OCI-LY7 (cell line): ENCODE measurements at regions not wholly inside any gene's neighbourhood (a gene's known extent, or its start where the extent isn't known, plus 50 kb on each side); places are given as distances from the start of the nearest gene placed in this dataset.

Source experiments
- BruUV-seq: library from RNA; stranded (reverse); fragments of 400-500 nt; replicated peaks from 2 replicates; lab custom pipeline; 2021; lab: Mats Ljungman, UMichigan
- CTCF ChIA-PET: fragments of 300-600 bp; sonication (Branson Sonifier 250); formaldehyde crosslinking; loops from one replicate; lab custom pipeline; 2022; ENCODE audit warnings: antibody characterized with exemption; ENCODE audit not compliant: unreplicated experiment; lab: Charles Lee
- POLR2A ChIA-PET: fragments of 300-600 bp; sonication (Branson Sonifier 250); formaldehyde crosslinking; loops from one replicate; lab custom pipeline; 2022; ENCODE audit warnings: antibody characterized with exemption; lab: Charles Lee
- DNase-seq: peaks from one replicate; pipeline ENCODE4 v3.0.0-alpha.2; 2015; ENCODE audit warnings: low spot score
- H2AFZ ChIP-seq: fragments of 200-600 bp; sonication (generic), shearing (Covaris generic); 2 replicates; pipeline ENCODE4 v1.6.1; 2014; ENCODE audit warnings: mild to moderate bottlenecking, antibody characterized with exemption, low read length, moderate library complexity
- H3K27ac ChIP-seq: fragments of 200-600 bp; sonication (generic); 2 replicates; pipeline ENCODE4 v1.5.1; 2014; ENCODE audit warnings: mixed run types, low read depth, mild to moderate bottlenecking, moderate library complexity, low read length, inconsistent platforms; ENCODE audit not compliant: poor library complexity, severe bottlenecking
- H3K36me3 ChIP-seq: fragments of 200-600 bp; sonication (generic); 2 replicates; pipeline ENCODE4 v1.6.1; 2014; ENCODE audit warnings: mild to moderate bottlenecking, antibody characterized with exemption, low read length, moderate library complexity, mixed read lengths; ENCODE audit not compliant: insufficient read depth
- H3K4me1 ChIP-seq: fragments of 200-600 bp; sonication (generic); 2 replicates; pipeline ENCODE4 v1.5.1; 2014; ENCODE audit warnings: mild to moderate bottlenecking, low read length; ENCODE audit not compliant: insufficient read depth, poor library complexity, severe bottlenecking
- H3K4me2 ChIP-seq: fragments of 200-600 bp; sonication (generic); 2 replicates; pipeline ENCODE4 v1.6.1; 2014; ENCODE audit warnings: mild to moderate bottlenecking, low read length
- H3K4me3 ChIP-seq: fragments of 200-600 bp; sonication (generic); 2 replicates; pipeline ENCODE4 v1.5.1; 2014; ENCODE audit warnings: mild to moderate bottlenecking, low read depth, low read length; ENCODE audit not compliant: poor library complexity, severe bottlenecking
- H3K79me2 ChIP-seq: fragments of 200-600 bp; sonication (generic); 2 replicates; pipeline ENCODE4 v1.6.1; 2016; ENCODE audit warnings: low read depth, mild to moderate bottlenecking, low read length, moderate library complexity, mixed read lengths; ENCODE audit not compliant: insufficient read depth
- H3K9me2 ChIP-seq: fragments of 200-600 bp; sonication (generic); 2 replicates; pipeline ENCODE4 v1.6.1; 2016; ENCODE audit warnings: mild to moderate bottlenecking, low read length, mixed read lengths; ENCODE audit not compliant: insufficient read depth
- H3K9me3 ChIP-seq: fragments of 200-600 bp; sonication (generic); 2 replicates; pipeline ENCODE4 v1.6.1; 2014; ENCODE audit warnings: mild to moderate bottlenecking, mixed run types, low read length, mixed read lengths
- H4K20me1 ChIP-seq: fragments of 200-600 bp; sonication (generic); 2 replicates; pipeline ENCODE4 v1.6.1; 2014; ENCODE audit warnings: mild to moderate bottlenecking, antibody characterized with exemption, low read length, moderate library complexity, mixed read lengths; ENCODE audit not compliant: insufficient read depth
- EZH2phosphoT487 ChIP-seq: fragments of 200-600 bp; sonication (generic); IDR thresholded peaks from 2 replicates; pipeline ENCODE4 v1.6.1; 2018; ENCODE audit warnings: low read depth, borderline replicate concordance, mild to moderate bottlenecking, mixed run types, antibody characterized with exemption, low read length, moderate library complexity, mixed read lengths
- intact Hi-C: fragments of 100-400 bp; cut with micrococcal nuclease; formaldehyde crosslinking; loops from one replicate; pipeline ENCODE4 v1.10.0; 2022; ENCODE audit not compliant: unreplicated experiment
- TF ChIP-seq, protein P1 (sequence below): fragments of 200-600 bp; sonication (generic); conservative IDR thresholded peaks from 2 replicates; pipeline ENCODE4 v1.5.1; 2014; ENCODE audit warnings: mild to moderate bottlenecking, antibody characterized with exemption, low read length, moderate library complexity, mixed read lengths

DNA sequence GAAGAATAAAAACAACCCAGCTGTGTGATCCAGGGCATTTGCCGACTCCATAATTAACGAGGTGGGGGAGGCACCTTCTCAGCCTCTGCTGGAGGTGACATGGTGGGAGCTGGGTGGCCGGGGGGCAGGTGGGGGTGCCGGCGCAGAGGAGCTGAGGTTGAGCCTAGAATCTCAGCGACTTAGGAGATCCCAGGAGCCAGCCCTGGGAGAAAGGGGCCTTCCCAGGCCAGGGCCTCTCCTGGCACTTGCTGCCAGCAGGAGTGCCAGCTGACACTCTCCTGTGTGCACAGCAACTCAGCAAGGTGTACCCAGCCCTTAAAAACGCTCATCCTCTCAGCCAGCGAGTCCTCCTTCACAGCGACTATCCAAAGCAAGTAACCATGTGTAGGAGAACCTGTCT is 62.8 kb upstream of the FCN1 start:
- H3K79me2 ChIP-seq, result no peaks in the 10 kb centered on the region
- H3K4me2 ChIP-seq, result no peak overlapping the region
- ChIA-PET POLR2A (no interaction called here), CTCF (no interaction called here)
- no peaks in the 10 kb centered on the region for H4K20me1 ChIP-seq
- TF ChIP-seq, protein P1, sequence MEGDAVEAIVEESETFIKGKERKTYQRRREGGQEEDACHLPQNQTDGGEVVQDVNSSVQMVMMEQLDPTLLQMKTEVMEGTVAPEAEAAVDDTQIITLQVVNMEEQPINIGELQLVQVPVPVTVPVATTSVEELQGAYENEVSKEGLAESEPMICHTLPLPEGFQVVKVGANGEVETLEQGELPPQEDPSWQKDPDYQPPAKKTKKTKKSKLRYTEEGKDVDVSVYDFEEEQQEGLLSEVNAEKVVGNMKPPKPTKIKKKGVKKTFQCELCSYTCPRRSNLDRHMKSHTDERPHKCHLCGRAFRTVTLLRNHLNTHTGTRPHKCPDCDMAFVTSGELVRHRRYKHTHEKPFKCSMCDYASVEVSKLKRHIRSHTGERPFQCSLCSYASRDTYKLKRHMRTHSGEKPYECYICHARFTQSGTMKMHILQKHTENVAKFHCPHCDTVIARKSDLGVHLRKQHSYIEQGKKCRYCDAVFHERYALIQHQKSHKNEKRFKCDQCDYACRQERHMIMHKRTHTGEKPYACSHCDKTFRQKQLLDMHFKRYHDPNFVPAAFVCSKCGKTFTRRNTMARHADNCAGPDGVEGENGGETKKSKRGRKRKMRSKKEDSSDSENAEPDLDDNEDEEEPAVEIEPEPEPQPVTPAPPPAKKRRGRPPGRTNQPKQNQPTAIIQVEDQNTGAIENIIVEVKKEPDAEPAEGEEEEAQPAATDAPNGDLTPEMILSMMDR, result no peak
- no peak for TF ChIP-seq EZH2phosphoT487
- no peak for DNase-seq
- H3K4me3 ChIP-seq, result no peak overlapping the region
- BruUV-seq, result no TSS peak
- H3K9me3 ChIP-seq, result no peaks in the 10 kb centered on the region
- intact Hi-C loops, result no loop called here
- peaks cover 14% of the 10 kb centered on the region for H3K4me1 ChIP-seq
- no peak overlapping the region for H2AFZ ChIP-seq
- H3K9me2 ChIP-seq, result no peaks in the 10 kb centered on the region
- H3K27ac ChIP-seq, result no peak overlapping the region
- H3K36me3 ChIP-seq, result no peaks in the 10 kb centered on the region

DNA sequence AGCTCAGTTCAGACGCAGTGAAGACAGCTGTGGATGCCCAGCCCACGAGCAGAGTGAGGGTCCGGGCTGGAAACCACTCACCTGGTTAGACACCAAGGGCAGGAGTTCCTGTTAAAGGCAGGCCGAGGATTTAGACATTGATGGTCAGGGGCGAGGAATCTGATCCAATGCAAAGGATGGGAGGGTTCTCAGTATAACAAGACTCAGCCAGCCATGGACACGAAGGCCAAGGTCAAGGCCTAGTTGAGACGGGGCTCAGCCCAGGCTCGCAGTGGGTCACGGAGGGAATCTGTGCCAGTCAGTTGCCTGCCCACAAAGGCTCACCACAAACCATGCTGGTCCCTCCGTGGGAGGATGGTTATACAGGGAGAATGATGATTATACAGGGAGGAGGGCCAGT is 63.3 kb upstream of the FCN1 start:
- CTCF ChIA-PET, result no interaction called here
- H3K4me3 ChIP-seq, result no peak overlapping the region
- H3K27ac ChIP-seq, result no peak overlapping the region
- POLR2A ChIA-PET, result no interaction called here
- H3K79me2 ChIP-seq, result no peaks in the 10 kb centered on the region
- no peak for TF ChIP-seq EZH2phosphoT487
- TF ChIP-seq, protein P1, result no peak
- no peak for DNase-seq
- H3K9me3 ChIP-seq, result no peaks in the 10 kb centered on the region
- H4K20me1 ChIP-seq, result no peaks in the 10 kb centered on the region
- intact Hi-C loops, result no loop called here
- H3K4me2 ChIP-seq, result no peak overlapping the region
- H3K4me1 ChIP-seq, result peaks cover 10% of the 10 kb centered on the region
- BruUV-seq, result no TSS peak
- no peak overlapping the region for H2AFZ ChIP-seq
- H3K36me3 ChIP-seq, result no peaks in the 10 kb centered on the region
- no peaks in the 10 kb centered on the region for H3K9me2 ChIP-seq

DNA sequence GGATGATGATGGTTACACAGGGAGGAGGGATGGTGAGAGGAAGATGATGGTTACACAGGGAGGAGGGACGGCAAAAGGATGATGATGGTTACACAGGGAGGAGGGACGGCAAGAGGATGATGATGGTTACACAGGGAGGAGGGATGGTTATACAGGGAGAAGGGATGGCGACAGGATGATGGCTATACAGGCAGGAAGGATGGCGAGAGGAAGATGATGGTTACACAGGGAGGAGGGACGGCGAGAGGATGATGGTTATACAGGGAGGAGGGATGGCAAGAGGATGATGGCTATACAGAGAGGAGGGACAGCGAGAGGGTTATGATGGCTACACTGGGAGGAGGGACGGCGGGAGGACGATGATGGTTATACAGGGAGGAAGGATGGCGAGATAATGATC is 64.1 kb upstream of the FCN1 start:
- Histone ChIP-seq H3K4me3 (no peak overlapping the region), H3K9me2 (no peaks in the 10 kb centered on the region), H3K36me3 (no peaks in the 10 kb centered on the region), H3K9me3 (no peaks in the 10 kb centered on the region; the same call in 1 of the 2 replicates), H3K27ac (no peak overlapping the region), H2AFZ (no peak overlapping the region), H3K4me1 (peaks cover 6% of the 10 kb centered on the region), H3K4me2 (no peak overlapping the region), H3K79me2 (no peaks in the 10 kb centered on the region), H4K20me1 (no peaks in the 10 kb centered on the region)
- ChIA-PET POLR2A (no interaction called here), CTCF (interaction anchor here (0.6 kb wide), 1 partner anchor 283 kb away, joined by 3 read pairs; no protein-coding TSS in a partner anchor)
- DNase-seq, result no peak
- intact Hi-C loops, result no loop called here
- TF ChIP-seq, protein P1, result no peak
- TF ChIP-seq EZH2phosphoT487, result no peak
- no TSS peak for BruUV-seq
